Prostate gland (tissue), 2 donors: ENCODE measurements at regions not wholly inside any gene's neighbourhood (a gene's known extent, or its start where the extent isn't known, plus 50 kb on each side); places are given as distances from the start of the nearest gene placed in this dataset.

ENCODE experiments used
- DNase-seq: peaks from one replicate; pipeline ENCODE4 v3.0.0-alpha.2; 2019; ENCODE audit warnings: low spot score
- H3K27ac ChIP-seq, 2 donors: fragments of 200-600 bp; sonication (generic); 2 replicates each; pipeline ENCODE4 v1.5.1; 2017 to 2019
- H3K27me3 ChIP-seq: fragments of 200-600 bp; sonication (generic); replicated peaks from 2 replicates; pipeline ENCODE4 v1.5.1; 2019; ENCODE audit not compliant: insufficient read depth
- H3K36me3 ChIP-seq, 2 donors: fragments of 200-600 bp; sonication (generic); 1 replicate in 1 of 2; 2 replicates in 1 of 2; pipeline versions ENCODE4 v1.5.1 to v1.8.1; 2017 to 2019
- H3K4me1 ChIP-seq: fragments of 200-600 bp; sonication (generic); replicated peaks from 2 replicates; pipeline ENCODE4 v1.5.1; 2019
- H3K4me3 ChIP-seq, 2 donors: fragments of 200-600 bp; sonication (generic); 2 replicates each; pipeline ENCODE4 v1.5.1; 2017 to 2019
- H3K9me3 ChIP-seq: fragments of 200-600 bp; sonication (generic); 2 replicates; pipeline ENCODE4 v1.5.1; 2017
- CTCF ChIP-seq, 4 experiments: fragments of 200-600 bp in 2 of 4; fragments of 450-650 bp in 2 of 4; sonication (generic) in 2 of 4; IDR thresholded peaks; 1 replicate in 3 of 4; 2 replicates in 1 of 4; pipeline ENCODE4 v1.5.1; 2016 to 2019; ENCODE audit warnings: antibody characterized with exemption in 4 of 4, mild to moderate bottlenecking in 2 of 4, moderate library complexity in 2 of 4
- POLR2A ChIP-seq: fragments of 450-650 bp; IDR thresholded peaks from one replicate; pipeline ENCODE4 v1.6.1; 2016; ENCODE audit warnings: antibody characterized with exemption, mild to moderate bottlenecking
- POLR2AphosphoS5 ChIP-seq: sonication (generic); formaldehyde crosslinking; IDR thresholded peaks from one replicate; pipeline ENCODE4 v1.6.1; 2017; ENCODE audit warnings: antibody characterized with exemption
- WGBS: methylation state at CpG from one replicate; pipeline ENCODE4 v1.1.5; 2018; 5-methylcytosine and 5-hydroxymethylcytosine counted together
- intact Hi-C: fragments of 100-400 bp; cut with DNase I; formaldehyde crosslinking; loops from one replicate; pipeline ENCODE4 v1.14.2; 2022

GRCh38 chr7:18128846-18129245, 101.2 kb upstream of the PRPS1L1 start:
- Histone ChIP-seq H3K9me3 (no peaks in the 10 kb centered on the region), H3K27me3 (no peaks in the 10 kb centered on the region), H3K36me3 (no peaks in the 10 kb centered on the region), H3K4me1 (no peaks in the 10 kb centered on the region), H3K4me3 (no peak overlapping the region), H3K27ac (no peak overlapping the region)
- DNase-seq: no peak
- WGBS: 91% methylated on average over 3 of the region's 3 CpGs
- TF ChIP-seq POLR2A (no peak), POLR2AphosphoS5 (no peak), CTCF (IDR thresholded peaks at IDR 0.05) (no peak)
- intact Hi-C loops: loop anchor here (10.0 kb wide), 1 partner anchor 216 kb away; no protein-coding TSS in a partner anchor

- Histone ChIP-seq H3K27ac (no peak overlapping the region), H3K36me3 (no peaks in the 10 kb centered on the region), H3K4me1 (no peaks in the 10 kb centered on the region), H3K9me3 (no peaks in the 10 kb centered on the region), H3K27me3 (no peaks in the 10 kb centered on the region), H3K4me3 (no peak overlapping the region)
- no peak for TF ChIP-seq CTCF (IDR thresholded peaks at IDR 0.05)
- no peak for TF ChIP-seq POLR2AphosphoS5
- no peak for TF ChIP-seq POLR2A
- intact Hi-C loops: no loop called here
- DNase-seq: no peak
Measured at GRCh38 chr7:18132811-18133210, 105.2 kb upstream of the PRPS1L1 start.

GRCh38 chr7:18133921-18134320, 106.3 kb upstream of the PRPS1L1 start:
- no peaks in the 10 kb centered on the region for H3K4me1 ChIP-seq
- intact Hi-C loops: no loop called here
- TF ChIP-seq POLR2AphosphoS5 (no peak), POLR2A (no peak), CTCF (IDR thresholded peaks at IDR 0.05) (no peak)
- H3K9me3 ChIP-seq: no peaks in the 10 kb centered on the region
- DNase-seq: no peak
- 57% methylated on average over 3 of the region's 3 CpGs for WGBS
- H3K4me3 ChIP-seq: no peak overlapping the region
- H3K27ac ChIP-seq: no peak overlapping the region
- no peaks in the 10 kb centered on the region for H3K36me3 ChIP-seq
- no peaks in the 10 kb centered on the region for H3K27me3 ChIP-seq

- no peak overlapping the region for H3K4me3 ChIP-seq
- H3K36me3 ChIP-seq: no peaks in the 10 kb centered on the region
- H3K27me3 ChIP-seq: no peaks in the 10 kb centered on the region
- H3K4me1 ChIP-seq: no peaks in the 10 kb centered on the region
- DNase-seq: no peak
- no peak overlapping the region for H3K27ac ChIP-seq
- H3K9me3 ChIP-seq: no peaks in the 10 kb centered on the region
- intact Hi-C loops: no loop called here
- TF ChIP-seq POLR2AphosphoS5 (no peak), POLR2A (no peak), CTCF (IDR thresholded peaks at IDR 0.05) (no peak)
Measured at GRCh38 chr7:18140943-18141342, 113.3 kb upstream of the PRPS1L1 start.

GRCh38 chr7:18144166-18144565, 116.5 kb upstream of the PRPS1L1 start:
- 77% methylated on average over 1 of the region's 1 CpG for WGBS
- Histone ChIP-seq H3K27ac (no peak overlapping the region), H3K36me3 (no peaks in the 10 kb centered on the region), H3K4me3 (no peak overlapping the region), H3K9me3 (no peaks in the 10 kb centered on the region), H3K27me3 (no peaks in the 10 kb centered on the region), H3K4me1 (no peaks in the 10 kb centered on the region)
- TF ChIP-seq POLR2A (no peak), CTCF (IDR thresholded peaks at IDR 0.05) (no peak), POLR2AphosphoS5 (no peak)
- no peak for DNase-seq
- intact Hi-C loops: no loop called here
